Activated naive CD8-positive, alpha-beta T cell treated with anti-CD3 and anti-CD28 coated beads, Interleukin-2, amount 10 ng/mL, durations not matched to agents 7 days and 5 days (primary cell): ENCODE measurements at regions not wholly inside any gene's neighbourhood (a gene's known extent, or its start where the extent isn't known, plus 50 kb on each side); places are given as distances from the start of the nearest gene placed in this dataset.
A peak's percentile ranks its signal among the peaks of the same experiment; 100 is the strongest.
"Not testable (repeated sequence)": the region's sequence is repeated elsewhere in the genome, so short reads cannot be mapped to it uniquely, and the experiment has no call there.

ENCODE experiments used
- ATAC-seq: fragments of 150-1000 bp; cut with Tn5 transposase; one replicate; pipeline ENCODE4 v1.10.0; 2021; ENCODE audit warnings: low read depth, moderate library complexity
- POLR2A ChIA-PET: fragments of 350-600 bp; sonication (Branson Sonifier 250); formaldehyde crosslinking; loops from one replicate; lab custom pipeline; 2021; ENCODE audit warnings: antibody characterized with exemption; lab: Charles Lee
- DNase-seq: peaks from one replicate; pipeline ENCODE4 v3.0.0; 2021
- H3K27ac Mint-ChIP-seq: one replicate; pipeline ENCODE4 v1.8.0; 2022; ENCODE audit warnings: mild to moderate bottlenecking, mixed read lengths
- H3K27me3 Mint-ChIP-seq: one replicate; pipeline ENCODE4 v1.8.0; 2022; ENCODE audit warnings: mild to moderate bottlenecking, moderate library complexity, mixed read lengths
- H3K36me3 Mint-ChIP-seq: one replicate; pipeline ENCODE4 v1.8.0; 2021; ENCODE audit warnings: mild to moderate bottlenecking, mixed read lengths
- H3K4me1 Mint-ChIP-seq: one replicate; pipeline ENCODE4 v1.8.0; 2021; ENCODE audit warnings: mixed read lengths
- H3K4me3 Mint-ChIP-seq: one replicate; pipeline ENCODE4 v1.8.0; 2022; ENCODE audit warnings: mild to moderate bottlenecking, moderate library complexity, mixed read lengths
- H3K9me3 Mint-ChIP-seq: one replicate; pipeline ENCODE4 v1.8.0; 2021; ENCODE audit warnings: mixed read lengths

DNA sequence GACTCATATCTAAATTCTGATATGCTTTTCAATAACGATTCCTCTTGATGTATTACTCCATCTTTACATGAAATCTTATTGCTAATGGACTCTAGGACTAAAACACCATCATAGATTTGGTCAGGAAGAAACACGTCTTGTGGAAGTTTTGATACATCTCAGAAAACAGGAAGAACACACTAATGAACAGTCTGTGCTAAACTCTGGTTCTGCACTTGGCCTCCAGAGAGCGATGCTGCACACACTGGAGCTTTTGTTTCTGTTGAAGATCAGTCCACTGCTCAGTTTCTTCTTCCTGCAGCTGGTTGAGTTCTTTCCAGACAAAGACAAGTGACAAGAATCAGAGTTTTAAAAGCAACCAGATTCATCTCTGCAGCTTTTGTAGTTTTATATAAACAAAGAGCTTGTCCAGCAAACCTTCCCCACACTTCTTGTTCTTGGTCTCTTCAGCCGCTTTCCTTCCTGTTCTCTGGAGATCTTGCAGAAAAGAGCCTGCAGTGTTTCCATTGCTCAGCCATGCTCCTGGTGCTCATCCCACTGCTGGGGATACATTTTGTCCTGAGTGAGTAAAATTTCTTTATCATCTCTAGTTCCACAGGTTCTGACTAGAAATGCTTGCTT, 229.1 kb upstream of the OR4E1 start:
- no peak for DNase-seq
- Mint-ChIP-seq H3K9me3 (no peaks in the 10 kb centered on the region), H3K4me1 (peaks cover 11% of the 10 kb centered on the region), H3K4me3 (peak overlapping the region; percentile 83), H3K27me3 (peaks cover 4% of the 10 kb centered on the region), H3K36me3 (peaks cover 5% of the 10 kb centered on the region), H3K27ac (peak overlapping the region; percentile 77)
- peak; percentile 81 for ATAC-seq
- POLR2A ChIA-PET, result no interaction called here

DNA sequence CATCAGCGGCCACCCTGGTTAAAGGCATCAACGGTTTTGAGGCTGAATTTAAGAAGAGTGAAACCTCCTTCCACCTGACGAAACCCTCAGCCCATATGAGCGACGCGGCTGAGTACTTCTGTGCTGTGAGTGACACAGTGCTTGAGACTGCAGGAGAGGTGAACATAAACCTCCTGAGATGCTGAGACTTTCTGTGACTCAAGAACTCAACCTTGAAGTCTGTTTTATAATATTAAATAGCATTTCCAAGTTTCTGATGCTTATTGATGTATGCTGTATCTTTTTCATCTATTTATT, 221.2 kb upstream of the OR4E1 start:
- H3K4me1 Mint-ChIP-seq, H3K36me3 Mint-ChIP-seq, H3K9me3 Mint-ChIP-seq, DNase-seq, POLR2A ChIA-PET, H3K27me3 Mint-ChIP-seq: not testable (repeated sequence)
- H3K27ac Mint-ChIP-seq, result peak overlapping the region; percentile 93
- peak; percentile 77 for ATAC-seq
- H3K4me3 Mint-ChIP-seq, result peak overlapping the region; percentile 82

DNA sequence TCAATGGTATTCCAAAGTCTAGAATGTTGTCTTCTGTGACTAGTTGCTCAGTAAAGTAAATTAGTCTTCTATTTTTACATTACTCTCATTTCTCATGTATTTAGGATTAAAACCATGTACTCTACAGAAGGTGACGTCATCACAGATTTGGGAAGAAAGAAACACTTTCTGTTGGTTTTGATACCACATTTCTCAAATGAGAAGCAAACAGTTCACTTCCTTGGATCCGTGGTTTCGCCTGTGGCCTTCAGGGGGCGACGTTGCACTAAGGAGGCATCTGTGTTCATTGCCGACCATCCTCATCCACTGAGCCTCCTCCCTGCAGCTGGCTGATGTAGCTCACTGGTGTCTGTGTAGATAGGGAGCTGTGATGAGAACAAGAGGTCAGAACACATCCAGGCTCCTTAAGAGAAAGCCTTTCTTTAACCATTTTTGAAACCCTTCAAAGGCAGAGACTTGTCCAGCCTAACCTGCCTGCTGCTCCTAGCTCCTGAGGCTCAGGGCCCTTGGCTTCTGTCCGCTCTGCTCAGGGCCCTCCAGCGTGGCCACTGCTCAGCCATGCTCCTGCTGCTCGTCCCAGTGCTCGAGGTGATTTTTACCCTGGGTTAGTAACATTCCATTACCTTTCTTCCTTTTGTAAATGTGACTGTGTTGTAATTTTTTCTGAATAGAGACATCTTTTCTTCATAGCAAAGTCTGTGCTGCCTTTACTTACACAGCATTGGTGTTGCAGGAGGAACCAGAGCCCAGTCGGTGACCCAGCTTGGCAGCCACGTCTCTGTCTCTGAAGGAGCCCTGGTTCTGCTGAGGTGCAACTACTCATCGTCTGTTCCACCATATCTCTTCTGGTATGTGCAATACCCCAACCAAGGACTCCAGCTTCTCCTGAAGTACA, 220.6 kb upstream of the OR4E1 start:
- H3K4me1 Mint-ChIP-seq, result peaks cover 9% of the 10 kb centered on the region
- no peaks in the 10 kb centered on the region for H3K27me3 Mint-ChIP-seq
- H3K36me3 Mint-ChIP-seq, result peaks cover 2% of the 10 kb centered on the region
- H3K27ac Mint-ChIP-seq, result peak overlapping the region; percentile 93
- peak; percentile 88 for ATAC-seq
- POLR2A ChIA-PET, result interaction anchor here (0.7 kb wide), 1 partner anchor 29 kb away, joined by 3 read pairs; no protein-coding TSS in a partner anchor
- peak; percentile 54 for DNase-seq
- no peaks in the 10 kb centered on the region for H3K9me3 Mint-ChIP-seq
- peak overlapping the region; percentile 82 for H3K4me3 Mint-ChIP-seq

GRCh38 chr14:21891921-21892320, 218.3 kb upstream of the OR4E1 start:
- H3K9me3 Mint-ChIP-seq, result no peaks in the 10 kb centered on the region
- peaks cover 9% of the 10 kb centered on the region for H3K27me3 Mint-ChIP-seq
- H3K27ac Mint-ChIP-seq, result no peak overlapping the region
- H3K4me1 Mint-ChIP-seq, result peaks cover 17% of the 10 kb centered on the region
- H3K36me3 Mint-ChIP-seq, result no peaks in the 10 kb centered on the region
- POLR2A ChIA-PET, result no interaction called here
- H3K4me3 Mint-ChIP-seq, result no peak overlapping the region
- ATAC-seq, result no peak
- DNase-seq, result no peak

DNA sequence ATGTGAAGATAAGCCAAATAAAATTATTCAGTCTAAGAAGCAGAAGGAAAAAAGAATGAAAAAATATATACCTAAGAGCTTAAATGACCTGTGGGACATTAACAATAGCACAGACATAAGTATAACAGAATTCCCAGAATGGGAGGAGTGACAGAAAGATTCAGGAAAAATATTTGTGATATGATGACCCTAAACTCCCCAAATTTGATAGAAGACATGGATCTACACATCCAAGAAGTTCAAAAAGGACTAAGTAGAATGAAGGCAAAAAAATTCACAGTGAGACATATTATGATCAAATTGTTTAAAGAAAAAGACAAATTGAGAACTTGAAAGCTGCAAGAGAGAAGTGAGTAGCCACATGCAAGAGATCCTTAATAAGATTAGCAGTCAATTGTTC, 211.4 kb upstream of the OR4E1 start:
- DNase-seq (no peak), ATAC-seq (no peak)
- peaks cover 1% of the 10 kb centered on the region for H3K9me3 Mint-ChIP-seq
- H3K27ac Mint-ChIP-seq, result no peak overlapping the region
- peaks cover 24% of the 10 kb centered on the region for H3K27me3 Mint-ChIP-seq
- POLR2A ChIA-PET, result no interaction called here
- H3K4me3 Mint-ChIP-seq, result no peak overlapping the region
- H3K4me1 Mint-ChIP-seq, result peaks cover 8% of the 10 kb centered on the region
- peaks cover 1% of the 10 kb centered on the region for H3K36me3 Mint-ChIP-seq

- no peak overlapping the region for H3K4me3 Mint-ChIP-seq
- ATAC-seq (no peak), DNase-seq (no peak)
- H3K36me3 Mint-ChIP-seq, result peaks cover 1% of the 10 kb centered on the region
- H3K27ac Mint-ChIP-seq, result no peak overlapping the region
- POLR2A ChIA-PET, result no interaction called here
- peaks cover 1% of the 10 kb centered on the region for H3K9me3 Mint-ChIP-seq
- no peaks in the 10 kb centered on the region for H3K4me1 Mint-ChIP-seq
- peaks cover 14% of the 10 kb centered on the region for H3K27me3 Mint-ChIP-seq
Observed at GRCh38 chr14:21882226-21882625, 208.6 kb upstream of the OR4E1 start.

- Mint-ChIP-seq H3K4me1 (no peaks in the 10 kb centered on the region), H3K4me3 (no peak overlapping the region), H3K27ac (no peak overlapping the region), H3K27me3 (peaks cover 11% of the 10 kb centered on the region), H3K36me3 (peaks cover 1% of the 10 kb centered on the region), H3K9me3 (peaks cover 1% of the 10 kb centered on the region)
- DNase-seq (no peak), ATAC-seq (no peak)
- POLR2A ChIA-PET, result no interaction called here
Observed at GRCh38 chr14:21880918-21881317, 207.3 kb upstream of the OR4E1 start.

- POLR2A ChIA-PET, result no interaction called here
- ATAC-seq (no peak), DNase-seq (no peak)
- Mint-ChIP-seq H3K9me3 (no peaks in the 10 kb centered on the region), H3K27me3 (peaks cover 2% of the 10 kb centered on the region), H3K4me3 (no peak overlapping the region), H3K27ac (no peak overlapping the region), H3K36me3 (no peaks in the 10 kb centered on the region), H3K4me1 (peaks cover 22% of the 10 kb centered on the region)
Observed at GRCh38 chr14:21875791-21876190, 202.2 kb upstream of the OR4E1 start.

- H3K27ac Mint-ChIP-seq, result peak overlapping the region; percentile 80
- DNase-seq (no peak), ATAC-seq (peak; percentile 70)
- no peaks in the 10 kb centered on the region for H3K36me3 Mint-ChIP-seq
- no peaks in the 10 kb centered on the region for H3K9me3 Mint-ChIP-seq
- POLR2A ChIA-PET, result no interaction called here
- H3K4me3 Mint-ChIP-seq, result peak overlapping the region; percentile 64
- H3K4me1 Mint-ChIP-seq, result peaks cover 22% of the 10 kb centered on the region
- peaks cover 2% of the 10 kb centered on the region for H3K27me3 Mint-ChIP-seq
Observed at GRCh38 chr14:21874946-21875345, 201.3 kb upstream of the OR4E1 start.

DNA sequence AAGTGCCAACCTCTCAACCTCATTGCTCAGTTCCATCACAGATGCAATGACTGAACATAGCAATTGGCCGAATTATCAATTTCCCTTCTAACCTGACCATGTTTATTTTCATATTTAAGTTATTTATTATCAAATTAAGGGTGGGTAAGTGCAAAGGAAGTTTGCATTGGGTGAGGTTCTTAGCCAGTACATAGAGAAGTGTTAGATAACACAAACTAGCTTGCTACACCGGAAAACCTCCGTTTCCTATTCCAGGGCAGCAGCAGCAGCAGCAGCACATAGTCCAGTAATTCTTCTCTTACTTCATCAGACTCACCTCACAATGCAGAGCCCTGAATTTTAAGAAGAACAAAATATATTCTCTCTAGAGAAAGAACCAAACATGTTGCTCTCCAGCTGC, 200.5 kb upstream of the OR4E1 start:
- peaks cover 2% of the 10 kb centered on the region for H3K27me3 Mint-ChIP-seq
- no peaks in the 10 kb centered on the region for H3K36me3 Mint-ChIP-seq
- no peak for DNase-seq
- H3K4me1 Mint-ChIP-seq, result peaks cover 23% of the 10 kb centered on the region
- H3K27ac Mint-ChIP-seq, result peak overlapping the region; percentile 80
- H3K9me3 Mint-ChIP-seq, result no peaks in the 10 kb centered on the region
- POLR2A ChIA-PET, result no interaction called here
- H3K4me3 Mint-ChIP-seq, result peak overlapping the region; percentile 64
- peak; percentile 77 for ATAC-seq

DNA sequence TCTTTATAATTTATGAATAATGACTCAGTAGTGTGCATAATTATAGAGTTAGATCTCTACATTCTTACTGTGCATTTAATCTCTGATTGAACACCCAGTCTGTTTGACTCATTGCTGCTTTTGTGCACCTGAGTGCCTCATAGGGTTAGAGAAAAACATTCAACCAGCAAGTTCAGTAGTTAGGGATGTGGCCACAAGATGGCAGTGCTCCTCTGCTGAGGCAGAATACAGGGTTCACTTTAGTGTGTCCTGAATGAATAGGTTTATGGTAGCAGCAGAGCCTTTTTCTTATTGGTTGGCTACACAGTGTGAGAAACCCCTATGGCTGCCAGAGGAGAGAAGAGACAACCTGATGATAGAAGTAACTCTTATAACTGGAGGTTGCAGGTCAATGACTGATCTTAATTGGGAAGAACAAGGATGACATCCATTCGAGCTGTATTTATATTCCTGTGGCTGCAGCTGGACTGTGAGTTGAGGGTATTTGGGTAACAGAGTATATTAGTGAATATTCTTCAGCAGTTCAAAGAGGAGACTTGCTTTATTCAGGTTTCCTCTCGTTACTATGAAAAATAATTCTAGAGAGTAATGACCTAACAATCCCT, 194.9 kb upstream of the OR4E1 start:
- H3K4me1 Mint-ChIP-seq, result peaks cover 10% of the 10 kb centered on the region
- H3K27ac Mint-ChIP-seq, result peak overlapping the region; percentile 71
- no peaks in the 10 kb centered on the region for H3K9me3 Mint-ChIP-seq
- DNase-seq, result peak; percentile 63
- ATAC-seq, result peak; percentile 97
- peak overlapping the region; percentile 73 for H3K4me3 Mint-ChIP-seq
- POLR2A ChIA-PET, result interaction anchor here (0.6 kb wide), 2 partner anchors 986 to 1059 kb away, joined by 3 read pairs; no protein-coding TSS in a partner anchor
- H3K36me3 Mint-ChIP-seq, result no peaks in the 10 kb centered on the region
- peaks cover 2% of the 10 kb centered on the region for H3K27me3 Mint-ChIP-seq

DNA sequence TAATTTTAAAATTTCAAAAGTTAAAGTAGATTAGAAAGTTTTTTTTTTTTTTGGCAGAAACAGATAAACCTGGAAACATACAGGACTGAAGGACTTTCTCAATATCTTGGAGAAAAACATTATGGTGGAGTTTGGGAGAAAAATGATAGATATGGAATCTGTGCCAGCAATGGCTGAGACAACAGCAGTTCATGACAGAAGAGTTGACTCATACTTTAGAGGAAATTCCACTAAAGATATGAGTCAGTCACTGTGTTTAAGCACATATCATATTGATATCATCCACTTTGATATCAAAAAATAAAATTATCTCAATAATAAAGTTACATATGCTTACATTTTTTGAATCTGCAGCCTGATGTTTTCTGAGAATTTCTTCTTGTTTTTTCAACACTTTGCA, 193.9 kb upstream of the OR4E1 start:
- peaks cover 7% of the 10 kb centered on the region for H3K4me1 Mint-ChIP-seq
- peaks cover 4% of the 10 kb centered on the region for H3K27me3 Mint-ChIP-seq
- no peak overlapping the region for H3K4me3 Mint-ChIP-seq
- H3K27ac Mint-ChIP-seq, result peak overlapping the region; percentile 31
- DNase-seq (no peak), ATAC-seq (no peak)
- H3K9me3 Mint-ChIP-seq, result no peaks in the 10 kb centered on the region
- POLR2A ChIA-PET, result no interaction called here
- H3K36me3 Mint-ChIP-seq, result no peaks in the 10 kb centered on the region

DNA sequence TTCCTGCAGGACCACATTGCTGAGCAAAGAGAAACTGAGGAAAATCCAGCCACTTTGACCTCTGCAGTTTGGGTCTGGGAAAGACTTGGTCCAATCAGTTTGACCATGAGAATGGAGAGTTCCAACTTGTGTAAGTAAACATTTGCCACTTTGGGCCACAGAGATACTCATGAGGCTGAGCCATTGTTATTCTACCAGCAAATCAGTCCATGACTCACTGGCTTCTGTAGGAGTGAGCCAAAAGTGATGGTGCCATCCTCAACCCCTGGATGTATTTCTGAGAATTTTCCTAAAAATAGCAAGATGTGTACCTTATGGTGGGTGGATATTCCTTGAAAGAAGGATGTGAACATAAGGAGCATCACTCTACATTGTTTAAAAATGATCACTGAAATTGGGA, 192.9 kb upstream of the OR4E1 start:
- Mint-ChIP-seq H3K36me3 (peaks cover 3% of the 10 kb centered on the region), H3K27ac (peak overlapping the region; percentile 38), H3K4me1 (peaks cover 7% of the 10 kb centered on the region), H3K9me3 (no peaks in the 10 kb centered on the region), H3K4me3 (peak overlapping the region; percentile 16), H3K27me3 (peaks cover 2% of the 10 kb centered on the region)
- DNase-seq (no peak), ATAC-seq (no peak)
- POLR2A ChIA-PET, result interaction anchor here (1.1 kb wide), 1 partner anchor 8 kb away, joined by 3 read pairs; no protein-coding TSS in a partner anchor
